H1 (cell line): ENCODE measurements at regions not wholly inside any gene's neighbourhood (a gene's known extent, or its start where the extent isn't known, plus 50 kb on each side); places are given as distances from the start of the nearest gene placed in this dataset.

Experiments
- CTCF ChIA-PET: fragments of 300-600 bp; sonication (Branson Sonifier 250); formaldehyde crosslinking; loops from one replicate; lab custom pipeline; 2021; ENCODE audit not compliant: partially characterized antibody; lab: Charles Lee
- POLR2A ChIA-PET: fragments of 300-600 bp; sonication (Branson Sonifier 250); formaldehyde crosslinking; loops from one replicate; lab custom pipeline; 2021; ENCODE audit warnings: inconsistent platforms; ENCODE audit not compliant: partially characterized antibody; lab: Charles Lee
- DNase-seq, 2 experiments: peaks; one replicate each; pipeline versions ENCODE4 v3.0.0 to v3.0.0-alpha.2; 2010 to 2022; ENCODE audit warnings: low spot score in 2 of 2, low read depth in 1 of 2, mixed read lengths in 1 of 2
- FAIRE-seq: peaks from 2 replicates; lab custom pipeline; 2011; peaks lifted over from hg19 to GRCh38; lab: Jason Lieb, UNC
- H2AFZ ChIP-seq: 2 replicates; pipeline ENCODE4 v1.8.1; 2012; ENCODE audit warnings: low read length, inconsistent platforms
- H2AK5ac ChIP-seq: 2 replicates; pipeline ENCODE4 v1.6.1; 2013; ENCODE audit warnings: low read depth, low read length
- H2BK120ac ChIP-seq: replicated peaks from 2 replicates; pipeline ENCODE3; 2013; ENCODE audit warnings: low read depth, low read length, inconsistent platforms
- H2BK12ac ChIP-seq: 2 replicates; pipeline ENCODE4 v1.6.1; 2013; ENCODE audit warnings: low read depth, low read length
- H2BK15ac ChIP-seq: 2 replicates; pipeline ENCODE4 v1.6.1; 2013; ENCODE audit warnings: low read length
- H2BK20ac ChIP-seq: 2 replicates; pipeline ENCODE4 v1.6.1; 2013; ENCODE audit warnings: low read length
- H2BK5ac ChIP-seq: 2 replicates; pipeline ENCODE4 v1.6.1; 2013; ENCODE audit warnings: low read depth, low read length
- H3K14ac ChIP-seq: 2 replicates; pipeline ENCODE4 v1.6.1; 2013; ENCODE audit warnings: inconsistent platforms; ENCODE audit not compliant: insufficient read length
- H3K18ac ChIP-seq: 2 replicates; pipeline ENCODE4 v1.6.1; 2013; ENCODE audit warnings: low read length; ENCODE audit errors: extremely low read depth
- H3K23ac ChIP-seq: 2 replicates; pipeline ENCODE4 v1.6.1; 2013; ENCODE audit warnings: inconsistent platforms; ENCODE audit not compliant: insufficient read length
- H3K23me2 ChIP-seq: 2 replicates; pipeline ENCODE4 v1.6.1; 2013; ENCODE audit warnings: low read depth, low read length
- H3K27ac ChIP-seq: 2 replicates; pipeline ENCODE4 v1.6.1; 2011; ENCODE audit warnings: low read depth, low read length, inconsistent platforms
- H3K27me3 ChIP-seq, 4 experiments: replicated peaks in 1 of 4; 1 replicate in 1 of 4; 2 replicates in 3 of 4; pipeline versions ENCODE4 v1.6.1 to v1.8.1; 2011 to 2013; ENCODE audit warnings: low read length in 3 of 4, mild to moderate bottlenecking in 3 of 4, inconsistent platforms in 2 of 4, mixed read lengths in 2 of 4, moderate library complexity in 1 of 4; ENCODE audit not compliant: control insufficient read depth in 3 of 4, insufficient read depth in 3 of 4; ENCODE audit errors: extremely low read depth in 1 of 4
- H3K36me3 ChIP-seq, 4 experiments: 2 replicates each; pipeline versions ENCODE4 v1.6.1 to v1.8.1; 2011 to 2013; ENCODE audit warnings: mild to moderate bottlenecking in 4 of 4, low read length in 3 of 4, moderate library complexity in 2 of 4, control low read depth in 1 of 4, inconsistent platforms in 1 of 4; ENCODE audit not compliant: insufficient read depth in 4 of 4, control insufficient read depth in 2 of 4
- H3K4ac ChIP-seq: replicated peaks from 2 replicates; pipeline ENCODE3; 2013; ENCODE audit warnings: low read length, low read depth, mixed read lengths, inconsistent platforms; ENCODE audit not compliant: insufficient read length
- H3K4me1 ChIP-seq, 4 experiments: replicated peaks in 1 of 4; 1 replicate in 1 of 4; 2 replicates in 3 of 4; pipeline versions ENCODE4 v1.6.1 to v1.8.1; 2011 to 2013; ENCODE audit warnings: low read length in 3 of 4, inconsistent platforms in 2 of 4, mixed read lengths in 1 of 4; ENCODE audit not compliant: insufficient read depth in 4 of 4, control insufficient read depth in 3 of 4
- H3K4me2 ChIP-seq, 2 experiments: 2 replicates each; pipeline versions ENCODE4 v1.6.1 to v1.8.1; 2011 to 2013; ENCODE audit warnings: low read depth in 2 of 2, low read length in 2 of 2, control low read depth in 1 of 2, inconsistent platforms in 1 of 2, mild to moderate bottlenecking in 1 of 2; ENCODE audit not compliant: insufficient read depth in 1 of 2
- H3K4me3 ChIP-seq, 4 experiments: fragments of 200-600, 300-600 bp in 1 of 4; sonication (generic), shearing (Covaris generic), sonication (Bioruptor Twin) in 1 of 4; 2 replicates each; pipeline versions ENCODE4 v1.5.1 to v1.8.1; 2011 to 2016; ENCODE audit warnings: low read length in 4 of 4, low read depth in 3 of 4, control low read depth in 2 of 4, inconsistent platforms in 2 of 4, mild to moderate bottlenecking in 2 of 4, mixed read lengths in 1 of 4, moderate library complexity in 1 of 4; ENCODE audit not compliant: insufficient read depth in 2 of 4; ENCODE audit errors: extremely low read depth in 1 of 4
- H3K56ac ChIP-seq: replicated peaks from 2 replicates; pipeline ENCODE3; 2013; ENCODE audit warnings: low read depth, mild to moderate bottlenecking, mixed read lengths, low read length, inconsistent platforms; ENCODE audit not compliant: insufficient read length
- H3K79me1 ChIP-seq: 2 replicates; pipeline ENCODE4 v1.6.1; 2013; ENCODE audit warnings: low read depth, low read length, control low read depth
- H3K79me2 ChIP-seq, 2 experiments: 2 replicates each; pipeline versions ENCODE4 v1.6.1 to v1.8.1; 2012 to 2013; ENCODE audit warnings: low read length in 2 of 2, mild to moderate bottlenecking in 2 of 2, inconsistent platforms in 1 of 2; ENCODE audit not compliant: insufficient read depth in 2 of 2, control insufficient read depth in 1 of 2
- H3K9ac ChIP-seq, 4 experiments: replicated peaks in 1 of 4; 1 replicate in 1 of 4; 2 replicates in 3 of 4; pipeline versions ENCODE4 v1.6.1 to v1.8.1; 2011 to 2013; ENCODE audit warnings: low read depth in 3 of 4, low read length in 3 of 4, control low read depth in 2 of 4, mild to moderate bottlenecking in 2 of 4, moderate library complexity in 2 of 4, inconsistent platforms in 1 of 4; ENCODE audit errors: extremely low read depth in 1 of 4
- H3K9me3 ChIP-seq, 2 experiments: 2 replicates each; pipeline versions ENCODE4 v1.6.1 to v1.8.1; 2012 to 2013; ENCODE audit warnings: mild to moderate bottlenecking in 2 of 2, moderate library complexity in 2 of 2, control low read depth in 1 of 2, inconsistent platforms in 1 of 2, low read depth in 1 of 2, low read length in 1 of 2, mixed read lengths in 1 of 2; ENCODE audit not compliant: insufficient read depth in 2 of 2
- H4K20me1 ChIP-seq, 2 experiments: replicated peaks in 1 of 2; 2 replicates each; pipeline versions ENCODE3 to v1.8.1; 2011 to 2013; ENCODE audit warnings: inconsistent platforms in 2 of 2, low read length in 2 of 2, mild to moderate bottlenecking in 1 of 2; ENCODE audit not compliant: insufficient read depth in 2 of 2, control insufficient read depth in 1 of 2
- H4K5ac ChIP-seq: 2 replicates; pipeline ENCODE4 v1.6.1; 2013; ENCODE audit warnings: low read length, low read depth, mixed read lengths, inconsistent platforms; ENCODE audit not compliant: insufficient read length
- H4K8ac ChIP-seq: 2 replicates; pipeline ENCODE4 v1.8.0; 2013; ENCODE audit warnings: mild to moderate bottlenecking, moderate library complexity, low read length, inconsistent platforms; ENCODE audit not compliant: insufficient read depth; ENCODE audit errors: extremely low read depth
- H4K91ac ChIP-seq: replicated peaks from 2 replicates; pipeline ENCODE3; 2013; ENCODE audit warnings: low read length, mixed read lengths, inconsistent platforms; ENCODE audit not compliant: insufficient read length
- ATF3 ChIP-seq: IDR thresholded peaks from 2 replicates; pipeline ENCODE4 v1.6.1; 2011; ENCODE audit warnings: low read depth, mild to moderate bottlenecking, low read length; ENCODE audit not compliant: insufficient read depth
- CBX5 ChIP-seq: fragments of 300-800, 300-1000 bp; sonication (generic); IDR thresholded peaks from 2 replicates; pipeline ENCODE4 v1.7.1; 2016; ENCODE audit warnings: antibody characterized with exemption, low read length, low read depth
- EZH2 ChIP-seq: fragments of 200-600 bp; sonication (generic); IDR thresholded peaks from 2 replicates; pipeline ENCODE4 v1.7.1; 2012; ENCODE audit warnings: low read depth, mild to moderate bottlenecking, moderate library complexity, low read length, inconsistent platforms; ENCODE audit not compliant: severe bottlenecking
- KDM1A ChIP-seq: fragments of 200-600, 300-600 bp; sonication (generic); IDR thresholded peaks from 2 replicates; pipeline ENCODE4 v1.7.1; 2016; ENCODE audit warnings: mild to moderate bottlenecking, low read length, borderline replicate concordance
- KDM5A ChIP-seq: fragments of 200-600 bp; IDR thresholded peaks from 2 replicates; pipeline ENCODE4 v1.7.1; 2012; ENCODE audit warnings: mild to moderate bottlenecking, low read length, inconsistent platforms, mixed read lengths
- POLR2A ChIP-seq, 2 experiments: IDR thresholded peaks; 1 replicate in 1 of 2; 2 replicates in 1 of 2; pipeline ENCODE4 v1.6.1; 2011; ENCODE audit warnings: low read depth in 2 of 2, low read length in 2 of 2, mild to moderate bottlenecking in 2 of 2; ENCODE audit errors: control extremely low read depth in 1 of 2
- RXRA ChIP-seq: IDR thresholded peaks from 2 replicates; pipeline ENCODE4 v1.6.1; 2011; ENCODE audit warnings: low read depth, mild to moderate bottlenecking, low read length, moderate library complexity; ENCODE audit not compliant: insufficient read depth
- SIRT6 ChIP-seq: IDR thresholded peaks from one replicate; pipeline ENCODE4 v1.7.1; 2012; ENCODE audit warnings: low read length, inconsistent platforms
- ZNF274 ChIP-seq: IDR thresholded peaks from 2 replicates; pipeline ENCODE4 v1.7.0; 2012; ENCODE audit warnings: low read length, borderline replicate concordance; ENCODE audit errors: extremely low read depth

- TF ChIP-seq POLR2A (IDR thresholded peaks at IDR 0.05; ENCODE audit: control extremely low read depth in 1 of 2, low read depth in 2 of 2, low read length in 2 of 2) = no peak
Observed at GRCh38 chr5:87099291-87099839, 168.3 kb upstream of the RASA1 start (continued).

DNA sequence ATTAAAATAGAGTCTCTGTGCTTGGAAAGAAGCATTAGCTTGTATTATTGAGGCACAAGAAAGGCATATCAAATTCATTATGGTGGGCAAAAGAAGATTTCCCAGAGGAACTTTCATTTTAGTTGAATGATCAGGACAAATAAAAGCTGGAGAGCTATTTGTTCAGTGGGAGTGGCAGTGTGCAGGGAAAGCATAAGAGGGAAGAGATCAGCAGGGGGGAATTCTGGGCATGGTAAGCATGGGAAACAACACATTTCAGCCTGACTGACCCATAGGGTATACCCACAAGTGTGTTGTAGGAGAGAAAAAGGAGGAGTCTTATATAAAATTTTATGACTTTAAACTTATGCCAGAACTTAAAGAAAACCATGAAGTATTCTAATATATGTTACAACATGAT, 167.7 kb upstream of the RASA1 start:
- Histone ChIP-seq H3K9me3 (no peaks in the 10 kb centered on the region), H3K4me2 (no peak overlapping the region), H4K8ac (no peak overlapping the region), H3K18ac (no peak overlapping the region), H3K56ac (no peak overlapping the region), H2AFZ (no peak overlapping the region), H4K5ac (no peak overlapping the region), H3K36me3 (no peaks in the 10 kb centered on the region), H3K14ac (no peak overlapping the region), H3K79me1 (no peaks in the 10 kb centered on the region), H2AK5ac (no peak overlapping the region), H3K4me3 (no peak overlapping the region), H3K4me1 (no peaks in the 10 kb centered on the region), H2BK12ac (no peak overlapping the region), H3K23ac (no peak overlapping the region), H2BK120ac (no peak overlapping the region), H3K27ac (no peak overlapping the region), H3K27me3 (no peaks in the 10 kb centered on the region), H3K9ac (no peak overlapping the region), H4K91ac (no peak overlapping the region), H2BK20ac (no peak overlapping the region), H4K20me1 (no peaks in the 10 kb centered on the region), H3K23me2 (no peaks in the 10 kb centered on the region), H3K4ac (no peak overlapping the region), H2BK15ac (no peak overlapping the region), H3K79me2 (no peaks in the 10 kb centered on the region), H2BK5ac (no peak overlapping the region)
- DNase-seq (no peak), FAIRE-seq (no peak)
- POLR2A ChIA-PET = no interaction called here
- TF ChIP-seq ZNF274 (no peak), KDM5A (no peak), RXRA (no peak), EZH2 (no peak), KDM1A (no peak), CBX5 (no peak), SIRT6 (no peak), ATF3 (no peak)
- CTCF ChIA-PET = interaction anchor here (0.6 kb wide), 1 partner anchor 304 kb away, joined by 3 read pairs; no protein-coding TSS in a partner anchor
